SU-DHL-6 (cell line): ENCODE measurements at regions not wholly inside any gene's neighbourhood (a gene's known extent, or its start where the extent isn't known, plus 50 kb on each side); places are given as distances from the start of the nearest gene placed in this dataset.

Experiments used
- H2AFZ ChIP-seq: fragments of 200-600 bp; sonication (generic); 2 replicates; pipeline ENCODE4 v1.6.1; 2014; ENCODE audit warnings: low read depth, mild to moderate bottlenecking, moderate library complexity, mixed read lengths, antibody characterized with exemption, low read length; ENCODE audit not compliant: severe bottlenecking
- H3F3A ChIP-seq: fragments of 200-600 bp; shearing (Covaris generic); 2 replicates; pipeline ENCODE4 v1.6.0; 2016; ENCODE audit warnings: antibody characterized with exemption, mild to moderate bottlenecking; ENCODE audit not compliant: insufficient read depth
- H3K27ac ChIP-seq: fragments of 200-600 bp; sonication (generic); 2 replicates; pipeline ENCODE4 v1.5.1; 2016; ENCODE audit warnings: low read depth, mild to moderate bottlenecking, low read length, moderate library complexity, mixed read lengths
- H3K27me3 ChIP-seq: fragments of 200-600 bp; sonication (generic), shearing (Covaris generic); 2 replicates; pipeline ENCODE4 v1.6.0; 2014; ENCODE audit warnings: mild to moderate bottlenecking, low read length
- H3K36me3 ChIP-seq: fragments of 200-600 bp; sonication (generic); 2 replicates; pipeline ENCODE4 v1.6.1; 2014; ENCODE audit warnings: mild to moderate bottlenecking, low read length, mixed read lengths
- H3K4me2 ChIP-seq: fragments of 300-600, 200-600 bp; shearing (Covaris generic), sonication (generic); 2 replicates; pipeline ENCODE4 v1.6.0; 2014; ENCODE audit warnings: low read length, low read depth, mild to moderate bottlenecking; ENCODE audit not compliant: poor library complexity, severe bottlenecking
- H3K4me3 ChIP-seq: fragments of 200-600 bp; sonication (generic); 2 replicates; pipeline ENCODE4 v1.5.1; 2014; ENCODE audit warnings: antibody characterized with exemption, low read length, mild to moderate bottlenecking, mixed read lengths; ENCODE audit not compliant: insufficient read depth, poor library complexity, severe bottlenecking
- H3K79me2 ChIP-seq: fragments of 200-600 bp; sonication (generic); 2 replicates; pipeline ENCODE4 v1.6.1; 2014; ENCODE audit warnings: mild to moderate bottlenecking, low read length, moderate library complexity; ENCODE audit not compliant: insufficient read depth
- H3K9ac ChIP-seq: fragments of 200-600 bp; sonication (generic); 2 replicates; pipeline ENCODE4 v1.7.0; 2014; ENCODE audit warnings: mild to moderate bottlenecking, low read length
- H3K9me2 ChIP-seq: fragments of 200-600 bp; sonication (generic); replicated peaks from 2 replicates; pipeline ENCODE4 v1.6.1; 2014; ENCODE audit warnings: low read length; ENCODE audit not compliant: insufficient read depth
- H3K9me3 ChIP-seq: fragments of 200-600 bp; sonication (generic); 2 replicates; pipeline ENCODE4 v1.6.1; 2014; ENCODE audit warnings: low read length, mixed read lengths; ENCODE audit not compliant: insufficient read depth
- H4K20me1 ChIP-seq: fragments of 200-600 bp; sonication (generic); 2 replicates; pipeline ENCODE4 v1.6.1; 2014; ENCODE audit warnings: low read depth, mild to moderate bottlenecking, antibody characterized with exemption, low read length, moderate library complexity, mixed read lengths
- EZH2phosphoT487 ChIP-seq: fragments of 200-600 bp; sonication (generic), shearing (Covaris generic); conservative IDR thresholded peaks from 2 replicates; pipeline ENCODE4 v1.6.1; 2018; ENCODE audit warnings: mild to moderate bottlenecking, antibody characterized with exemption, low read length, moderate library complexity, mixed read lengths
- TF ChIP-seq, protein P1 (sequence below): fragments of 200-600 bp; sonication (generic); IDR thresholded peaks from one replicate; pipeline ENCODE4 v1.5.1; 2017; ENCODE audit warnings: antibody characterized with exemption, mild to moderate bottlenecking, low read length, moderate library complexity; ENCODE audit not compliant: insufficient read depth, poor library complexity, severe bottlenecking

DNA sequence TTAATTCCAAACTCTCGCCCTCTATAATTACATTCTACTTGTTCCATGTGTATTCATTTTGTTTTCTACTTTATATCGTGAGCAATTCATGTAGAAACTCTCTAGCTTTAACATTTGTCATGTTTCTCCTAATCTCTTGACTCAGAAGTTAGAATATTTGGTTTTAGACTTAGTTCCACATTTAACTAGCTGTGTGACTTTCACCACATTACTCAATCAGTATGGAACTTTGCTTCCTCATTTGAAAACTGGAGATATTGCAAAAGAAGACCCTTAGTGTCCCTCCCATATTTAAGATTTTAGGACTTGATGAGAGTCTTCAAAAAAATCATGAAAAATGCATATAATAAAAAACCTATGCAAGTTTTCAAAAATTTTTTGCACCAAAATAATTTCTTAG lies 447.5 kb downstream of the GXYLT1 start:
- no peaks in the 10 kb centered on the region for H3K9me3 ChIP-seq
- TF ChIP-seq, protein P1, sequence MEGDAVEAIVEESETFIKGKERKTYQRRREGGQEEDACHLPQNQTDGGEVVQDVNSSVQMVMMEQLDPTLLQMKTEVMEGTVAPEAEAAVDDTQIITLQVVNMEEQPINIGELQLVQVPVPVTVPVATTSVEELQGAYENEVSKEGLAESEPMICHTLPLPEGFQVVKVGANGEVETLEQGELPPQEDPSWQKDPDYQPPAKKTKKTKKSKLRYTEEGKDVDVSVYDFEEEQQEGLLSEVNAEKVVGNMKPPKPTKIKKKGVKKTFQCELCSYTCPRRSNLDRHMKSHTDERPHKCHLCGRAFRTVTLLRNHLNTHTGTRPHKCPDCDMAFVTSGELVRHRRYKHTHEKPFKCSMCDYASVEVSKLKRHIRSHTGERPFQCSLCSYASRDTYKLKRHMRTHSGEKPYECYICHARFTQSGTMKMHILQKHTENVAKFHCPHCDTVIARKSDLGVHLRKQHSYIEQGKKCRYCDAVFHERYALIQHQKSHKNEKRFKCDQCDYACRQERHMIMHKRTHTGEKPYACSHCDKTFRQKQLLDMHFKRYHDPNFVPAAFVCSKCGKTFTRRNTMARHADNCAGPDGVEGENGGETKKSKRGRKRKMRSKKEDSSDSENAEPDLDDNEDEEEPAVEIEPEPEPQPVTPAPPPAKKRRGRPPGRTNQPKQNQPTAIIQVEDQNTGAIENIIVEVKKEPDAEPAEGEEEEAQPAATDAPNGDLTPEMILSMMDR, result no peak
- TF ChIP-seq EZH2phosphoT487, result no peak
- no peaks in the 10 kb centered on the region for H3K9me2 ChIP-seq
- H4K20me1 ChIP-seq, result no peaks in the 10 kb centered on the region
- no peaks in the 10 kb centered on the region for H3K79me2 ChIP-seq
- no peaks in the 10 kb centered on the region for H3K27me3 ChIP-seq
- H3K9ac ChIP-seq, result no peak overlapping the region
- H2AFZ ChIP-seq, result no peak overlapping the region
- H3K36me3 ChIP-seq, result no peaks in the 10 kb centered on the region
- no peak overlapping the region for H3K27ac ChIP-seq
- H3K4me3 ChIP-seq, result no peak overlapping the region
- no peaks in the 10 kb centered on the region for H3F3A ChIP-seq
- no peak overlapping the region for H3K4me2 ChIP-seq

DNA sequence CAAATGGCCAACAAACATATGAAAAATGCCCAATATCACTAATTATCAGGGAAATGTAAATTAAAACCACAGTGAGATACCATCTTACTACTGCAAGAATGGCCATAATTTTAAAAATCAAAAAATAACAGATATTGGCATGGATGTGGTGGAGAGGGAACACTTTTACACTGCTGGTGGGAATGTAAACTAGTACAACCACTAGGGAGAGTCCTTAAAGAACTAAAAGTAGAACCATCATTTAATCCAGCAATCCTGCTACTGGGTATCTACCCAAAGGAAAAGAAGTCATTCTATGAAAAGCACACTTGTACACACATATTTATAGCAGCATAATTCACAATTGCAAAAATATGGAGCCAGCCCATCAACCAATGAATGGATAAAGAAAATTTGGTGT lies 459.7 kb downstream of the GXYLT1 start:
- Histone ChIP-seq H3K79me2 (no peaks in the 10 kb centered on the region), H2AFZ (no peak overlapping the region), H3K4me3 (no peak overlapping the region), H3K9me3 (no peaks in the 10 kb centered on the region), H3K27ac (no peak overlapping the region), H3K4me2 (no peak overlapping the region), H3K9me2 (no peaks in the 10 kb centered on the region), H4K20me1 (no peaks in the 10 kb centered on the region), H3K9ac (no peak overlapping the region), H3K27me3 (no peaks in the 10 kb centered on the region), H3F3A (no peaks in the 10 kb centered on the region), H3K36me3 (no peaks in the 10 kb centered on the region)
- no peak for TF ChIP-seq EZH2phosphoT487
- TF ChIP-seq, protein P1, result no peak

DNA sequence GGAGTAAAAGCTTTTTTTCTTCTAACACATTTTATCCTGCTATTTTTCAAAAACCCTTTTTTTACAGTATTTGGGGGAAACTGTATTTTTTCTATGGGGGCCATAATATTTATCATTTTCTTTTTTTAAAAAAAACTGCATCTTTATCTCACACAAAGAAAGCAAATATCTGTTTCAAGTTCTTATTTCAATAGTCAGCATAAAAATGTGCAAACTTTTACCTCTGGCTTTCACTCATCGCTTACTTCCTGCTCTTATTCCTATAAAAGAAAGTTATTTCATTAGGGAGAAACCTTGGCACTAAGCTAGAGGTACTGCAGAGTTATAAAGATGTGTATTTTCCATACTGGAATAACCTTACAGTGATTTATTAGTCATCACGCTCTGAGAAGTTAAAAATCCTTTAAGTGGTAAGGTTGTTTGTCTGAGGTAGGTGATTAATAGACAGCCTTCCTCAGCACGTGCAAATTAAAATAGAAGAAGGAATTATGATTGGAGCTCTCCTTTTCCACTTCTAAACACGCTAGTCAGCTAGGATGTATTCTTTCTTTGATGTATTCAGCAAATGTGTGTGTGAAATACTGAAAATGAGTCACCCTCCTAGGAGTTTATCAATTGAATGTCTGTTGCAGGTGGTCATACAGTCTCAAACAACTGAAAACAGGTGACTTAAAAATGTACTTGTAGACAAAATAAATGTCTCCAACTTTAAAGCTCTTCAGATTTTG lies 461.0 kb downstream of the GXYLT1 start:
- Histone ChIP-seq H3K9ac (no peak overlapping the region), H3K9me2 (no peaks in the 10 kb centered on the region), H3F3A (no peaks in the 10 kb centered on the region), H3K27me3 (no peaks in the 10 kb centered on the region), H4K20me1 (no peaks in the 10 kb centered on the region), H3K27ac (no peak overlapping the region), H3K4me2 (no peak overlapping the region), H2AFZ (no peak overlapping the region), H3K36me3 (no peaks in the 10 kb centered on the region), H3K4me3 (no peak overlapping the region), H3K9me3 (no peaks in the 10 kb centered on the region), H3K79me2 (no peaks in the 10 kb centered on the region)
- TF ChIP-seq EZH2phosphoT487, result no peak
- TF ChIP-seq, protein P1, result no peak
